H4 (cell line): ENCODE measurements at regions not wholly inside any gene's neighbourhood (a gene's known extent, or its start where the extent isn't known, plus 50 kb on each side); places are given as distances from the start of the nearest gene placed in this dataset.

ENCODE experiments used
- DNase-seq: peaks from one replicate; pipeline ENCODE4 v3.0.0-alpha.2; 2015; ENCODE audit warnings: low spot score

DNA sequence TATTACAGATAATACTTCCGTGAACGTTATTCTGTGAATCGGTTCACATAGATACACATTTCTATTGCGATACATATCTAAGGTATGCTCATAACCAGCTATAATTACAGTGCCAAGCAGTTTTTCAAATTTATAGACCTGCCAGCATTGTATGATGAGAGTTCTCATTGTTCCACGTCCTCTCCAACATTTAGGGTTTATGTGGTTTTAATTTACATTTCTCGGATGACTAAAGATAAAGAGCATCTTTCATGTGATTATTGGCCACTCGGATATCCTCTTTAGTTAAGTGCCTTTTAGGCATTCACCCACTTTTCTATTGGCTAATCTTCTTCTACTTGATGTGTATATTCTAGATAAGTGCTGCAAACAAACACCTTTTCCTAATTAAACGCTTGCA, 134.7 kb upstream of the CCDC54 start:
- no peak for DNase-seq

DNA sequence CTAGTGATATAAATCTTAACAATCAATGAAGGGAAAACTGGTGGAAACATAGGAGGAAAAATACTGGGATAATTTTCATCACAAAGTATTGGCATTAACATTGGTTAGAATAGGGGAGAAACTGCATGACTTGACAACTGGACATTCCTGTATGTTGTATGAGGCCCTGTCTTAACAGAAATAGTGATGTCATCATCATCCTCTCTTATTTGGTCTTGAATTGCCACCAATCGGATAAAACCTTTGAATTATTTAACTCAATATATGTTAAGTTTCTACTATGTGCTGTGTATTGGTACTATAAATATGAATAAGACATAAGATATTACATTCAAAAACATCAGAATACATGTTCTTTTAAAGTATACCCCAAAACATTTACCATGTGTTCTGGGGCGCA, 130.1 kb upstream of the CCDC54 start:
- no peak for DNase-seq

DNA sequence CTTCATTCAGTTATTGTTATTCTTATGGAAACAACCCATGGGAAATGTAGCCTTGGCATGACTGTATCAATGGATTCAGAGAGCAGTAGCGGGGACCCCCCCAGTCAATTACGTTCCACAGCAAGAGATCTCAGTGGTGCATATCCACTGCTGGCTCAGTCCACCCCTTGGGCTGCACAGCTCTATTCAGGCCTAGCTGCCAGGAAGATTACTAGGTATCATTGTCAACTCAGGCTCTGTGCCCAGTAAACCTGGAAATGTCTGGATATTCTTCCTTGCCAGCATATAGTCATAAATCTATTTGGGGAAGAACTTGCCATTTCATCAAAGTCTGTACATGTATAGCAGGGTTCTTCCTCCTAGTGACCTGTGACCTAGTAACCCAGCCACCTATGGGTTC, 128.1 kb upstream of the CCDC54 start:
- no peak for DNase-seq

DNA sequence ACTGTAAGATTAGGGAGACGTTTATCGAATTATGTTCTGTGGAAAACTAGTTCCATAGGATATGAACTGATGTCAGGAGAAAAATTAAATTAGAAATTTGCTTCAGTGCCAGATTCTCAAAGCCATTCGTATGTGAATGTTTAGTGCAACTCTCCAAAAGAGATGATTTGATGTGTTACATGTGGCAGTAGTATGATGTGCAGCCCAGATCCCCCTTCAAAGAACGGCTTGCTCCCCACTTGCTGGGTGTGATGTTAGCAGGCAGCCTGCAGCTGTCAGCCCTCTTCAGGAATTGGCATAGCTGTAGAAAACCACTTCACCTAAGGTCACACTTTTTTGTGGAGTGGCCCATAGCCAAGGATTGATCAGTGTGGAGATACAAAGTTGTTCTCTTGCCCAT, 127.0 kb upstream of the CCDC54 start:
- DNase-seq: no peak

DNA sequence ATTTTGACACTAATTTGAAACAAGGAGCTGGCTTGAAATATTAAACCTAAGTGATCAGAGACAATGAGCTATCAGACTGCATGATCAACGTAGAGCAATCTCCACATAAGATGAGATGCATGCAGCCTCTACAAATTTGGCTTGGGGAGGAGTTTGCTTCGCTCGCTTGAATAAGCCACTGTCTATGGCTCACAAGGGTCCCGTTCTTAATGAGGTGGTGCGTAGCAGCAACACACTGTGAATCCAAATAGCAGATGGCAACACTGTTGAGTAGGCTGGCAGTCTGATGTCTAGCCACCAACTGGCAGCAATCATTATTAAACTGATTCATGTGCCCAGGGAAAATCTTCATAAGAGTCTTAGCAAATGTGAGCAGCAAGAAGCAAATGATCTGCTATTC, 125.4 kb upstream of the CCDC54 start:
- DNase-seq: no peak

DNA sequence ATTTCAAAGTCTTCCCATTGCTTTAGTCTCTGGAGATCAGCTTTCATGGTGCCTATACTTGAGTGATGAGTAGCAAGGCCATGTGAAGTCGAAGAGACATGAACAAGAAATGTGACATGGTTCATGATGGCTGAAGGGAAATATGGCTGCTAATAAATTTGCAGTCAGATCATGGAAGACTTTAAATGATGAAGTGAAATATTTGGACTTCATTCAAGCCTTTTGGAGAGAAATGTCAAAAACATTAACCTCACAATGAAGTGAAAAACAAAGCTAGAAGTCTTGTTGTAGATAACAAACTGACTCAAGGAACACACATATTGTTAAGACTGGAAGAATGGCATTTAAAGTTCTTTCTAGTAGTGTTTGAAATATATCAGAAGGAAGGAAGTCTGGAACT, 120.3 kb upstream of the CCDC54 start:
- DNase-seq: no peak

DNA sequence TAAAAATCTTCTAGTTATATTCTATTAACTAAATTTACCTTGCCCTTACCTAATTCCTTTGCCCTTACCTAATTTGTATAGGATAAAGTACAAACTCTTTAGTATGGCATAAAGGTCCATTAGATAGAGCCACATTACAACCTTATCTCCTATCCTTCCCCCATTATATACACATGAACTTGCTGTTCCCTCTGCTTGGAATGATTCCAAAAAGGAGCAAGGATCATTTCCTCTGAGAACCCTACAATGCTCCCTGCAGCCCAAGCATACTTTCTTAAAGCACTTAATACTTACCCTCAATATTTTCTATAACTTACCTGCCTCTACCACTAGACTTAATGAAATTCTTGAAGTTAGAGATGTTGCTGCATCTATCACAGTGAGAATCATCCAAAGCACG, 118.9 kb upstream of the CCDC54 start:
- DNase-seq: no peak

DNA sequence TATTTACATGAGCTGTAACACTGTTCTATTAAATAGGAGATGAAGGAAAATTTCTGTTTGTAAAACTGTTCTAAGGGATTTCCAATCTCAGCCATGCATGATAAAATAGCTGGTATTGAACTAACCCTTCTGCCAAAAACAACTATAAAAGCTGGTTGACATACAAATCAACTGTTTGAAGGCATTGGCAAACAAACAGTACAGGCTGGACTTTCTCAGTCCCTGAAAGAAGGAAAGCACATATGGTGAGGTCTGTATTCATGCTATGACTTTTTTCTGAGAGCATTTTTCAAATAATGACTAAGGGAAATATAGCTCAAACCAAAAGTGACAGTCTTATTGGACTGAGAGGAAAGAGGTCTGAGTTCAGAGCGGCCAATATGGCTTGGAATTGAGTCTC, 117.0 kb upstream of the CCDC54 start:
- no peak for DNase-seq

DNA sequence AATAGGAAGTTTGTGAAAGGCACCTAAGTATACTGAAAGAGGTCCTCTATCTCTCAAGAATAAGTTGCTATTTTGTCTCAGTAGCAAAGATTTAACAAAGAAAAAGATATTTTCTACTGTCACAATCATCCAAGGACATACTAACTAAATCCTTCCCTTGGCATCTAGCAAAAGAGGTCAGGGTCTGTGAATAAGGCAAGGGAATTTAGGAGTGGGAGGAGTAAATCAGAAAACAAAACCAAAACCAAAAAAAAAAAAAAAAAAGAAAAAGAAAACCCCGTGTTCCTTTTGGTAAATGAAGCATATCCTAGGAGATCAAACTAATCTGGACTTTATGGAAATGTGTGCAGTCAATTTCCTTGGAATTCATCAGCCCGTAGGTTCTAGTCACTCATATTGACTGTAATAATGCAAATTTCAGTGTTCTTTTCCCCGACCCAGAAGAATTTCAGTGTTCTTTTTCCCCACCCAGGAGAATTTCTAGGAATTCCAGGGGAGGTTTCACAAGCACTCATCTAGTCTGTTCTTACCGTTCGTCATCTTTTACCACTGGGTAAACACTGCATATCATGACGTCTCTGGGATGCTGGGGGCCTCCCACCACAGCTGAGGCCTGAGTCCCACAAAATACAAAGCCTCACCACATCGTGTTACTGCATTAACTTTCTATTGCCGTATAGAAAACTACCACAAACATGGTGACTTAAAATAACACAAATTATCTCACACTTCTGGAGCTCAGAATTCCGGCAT, 113.8 kb upstream of the CCDC54 start:
- DNase-seq: peak; percentile 37

DNA sequence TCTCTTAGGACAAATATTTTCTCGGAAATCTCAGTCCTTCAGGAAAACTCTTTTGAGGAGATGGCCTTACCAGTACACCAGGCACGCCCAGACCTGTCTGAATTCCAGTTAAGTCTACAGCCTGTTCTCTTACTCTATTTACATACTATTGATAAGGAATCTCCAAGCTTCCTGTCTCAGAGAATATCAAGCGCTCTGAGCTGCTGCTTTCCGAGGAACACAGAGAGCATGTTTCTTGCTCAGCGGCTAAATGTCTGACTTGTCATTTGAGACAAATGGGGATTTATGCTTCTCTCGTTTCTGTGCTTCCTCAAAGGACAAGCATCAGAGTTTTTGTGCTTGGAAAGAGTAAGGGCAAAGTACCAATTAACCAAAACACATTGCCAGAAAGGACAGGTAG, 112.4 kb upstream of the CCDC54 start:
- DNase-seq: no peak

DNA sequence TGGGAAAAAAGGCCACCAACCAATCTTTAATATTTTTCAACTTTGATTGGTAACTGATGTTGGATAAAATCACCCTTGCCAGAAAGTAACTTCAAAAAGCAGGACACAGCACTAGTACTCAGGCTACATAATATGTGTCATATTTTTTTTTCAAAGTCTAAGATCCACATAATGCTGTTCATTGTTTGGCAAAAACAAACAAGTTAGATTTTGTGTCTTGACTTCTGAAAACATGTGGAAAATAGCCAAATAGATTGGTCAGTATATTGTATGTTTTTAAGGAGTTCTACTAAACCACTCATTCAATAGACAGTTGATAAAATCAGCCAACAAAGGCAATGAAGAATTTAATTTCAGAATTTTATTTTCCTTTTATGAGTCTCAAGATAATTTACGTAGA, 111.7 kb upstream of the CCDC54 start:
- DNase-seq: no peak

DNA sequence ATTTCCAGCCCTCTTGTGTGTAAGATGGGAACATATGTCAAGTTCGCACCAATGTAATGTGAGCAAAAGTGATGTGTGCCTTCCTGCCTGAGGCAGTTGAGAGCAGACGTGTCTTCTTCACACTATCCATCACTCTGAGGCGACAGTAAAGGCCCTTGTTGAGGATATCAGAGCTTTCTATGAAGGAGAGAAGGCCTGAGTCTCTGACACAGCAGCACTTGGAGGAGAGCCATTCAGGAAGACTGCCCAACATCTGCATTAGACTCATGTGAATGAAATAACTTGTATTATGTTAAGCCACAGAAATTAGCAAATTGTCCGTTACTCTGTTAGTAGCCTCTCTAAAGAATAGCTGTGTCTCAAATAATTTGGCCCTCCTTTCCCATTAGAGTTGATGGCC, 108.8 kb upstream of the CCDC54 start:
- no peak for DNase-seq

DNA sequence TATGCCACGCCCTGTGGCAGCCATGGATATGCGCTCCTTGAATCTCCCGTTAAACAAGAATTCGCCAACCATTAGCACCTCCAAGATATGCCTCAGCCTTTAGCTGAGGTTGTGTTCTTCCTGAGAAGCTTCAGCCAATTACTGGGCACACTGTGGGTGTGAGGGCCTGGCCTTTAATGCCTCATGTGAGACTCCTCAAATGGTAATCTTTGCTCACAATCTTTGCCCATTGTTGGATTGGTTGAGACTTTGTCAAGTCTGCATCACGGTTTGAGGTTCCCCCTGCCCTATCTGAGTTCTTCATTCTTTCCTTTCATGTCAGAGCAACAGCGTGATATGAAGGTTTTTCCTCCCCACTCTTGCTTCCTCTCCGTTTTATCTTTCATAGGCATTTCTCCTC, 108.1 kb upstream of the CCDC54 start:
- no peak for DNase-seq

DNA sequence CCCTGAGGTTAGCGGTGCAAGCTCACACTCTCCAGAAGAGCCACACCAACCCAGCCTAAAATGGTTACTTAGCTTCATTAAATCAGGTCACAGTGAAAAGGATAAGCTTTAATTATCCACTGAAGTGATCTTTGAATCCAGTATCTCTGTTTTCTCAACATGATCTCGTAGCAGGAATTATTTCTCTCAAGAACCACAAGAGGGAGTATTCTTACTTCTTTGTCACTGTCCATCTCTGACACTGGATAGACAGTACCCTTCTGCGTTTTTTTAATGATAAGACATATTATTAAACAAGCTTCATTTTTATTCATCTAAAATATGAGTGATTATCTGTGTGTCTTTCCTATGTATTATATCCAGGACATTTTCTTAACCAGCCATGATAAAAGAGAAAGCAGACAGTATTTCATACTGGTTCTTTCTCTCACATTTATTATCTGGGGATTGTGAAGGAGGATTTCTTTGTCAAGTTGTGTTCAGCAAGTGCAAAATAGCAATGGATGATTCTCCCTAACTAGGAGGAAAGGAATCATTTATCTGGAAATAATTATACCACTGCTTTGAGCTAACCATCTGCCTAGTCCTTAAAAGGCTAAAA, 105.4 kb upstream of the CCDC54 start:
- DNase-seq: peak; percentile 63

DNA sequence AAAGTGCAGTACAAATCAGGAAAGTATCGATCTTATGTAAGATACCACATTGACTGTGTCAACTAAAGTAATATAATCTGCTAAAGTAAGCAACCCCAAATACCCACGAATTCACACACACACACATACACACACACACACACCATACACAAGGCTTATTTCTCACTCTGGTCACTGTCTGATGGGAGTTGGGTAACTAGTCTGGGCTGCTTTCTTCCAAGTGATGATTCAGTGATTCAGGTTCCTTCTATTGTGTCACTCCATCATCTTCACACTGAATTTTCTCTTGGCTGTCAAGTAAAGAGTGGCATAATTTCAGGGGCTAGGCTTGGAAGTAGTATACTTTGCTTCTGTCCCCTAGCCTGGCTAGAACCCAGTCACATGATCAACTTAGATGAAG, 104.8 kb upstream of the CCDC54 start:
- no peak for DNase-seq

DNA sequence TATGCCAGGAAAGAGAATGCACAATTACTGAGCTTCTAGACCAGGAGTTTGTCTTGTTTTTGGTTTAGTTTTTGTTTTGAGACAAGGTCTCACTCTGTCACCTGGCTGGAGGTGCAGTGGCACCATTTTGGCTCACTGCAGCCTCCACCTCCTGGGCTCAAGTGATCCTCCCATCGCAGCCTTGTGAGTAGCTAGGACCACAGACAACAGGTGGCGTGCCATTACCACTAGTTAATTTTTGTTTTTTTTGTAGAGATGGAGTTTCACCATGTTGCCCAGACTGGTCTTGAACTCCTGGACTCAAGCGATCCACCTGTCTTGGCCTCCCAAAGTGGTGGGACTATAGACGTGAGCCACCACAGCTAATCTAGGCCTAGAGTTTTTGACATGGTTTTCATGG, 104.4 kb upstream of the CCDC54 start:
- no peak for DNase-seq

DNA sequence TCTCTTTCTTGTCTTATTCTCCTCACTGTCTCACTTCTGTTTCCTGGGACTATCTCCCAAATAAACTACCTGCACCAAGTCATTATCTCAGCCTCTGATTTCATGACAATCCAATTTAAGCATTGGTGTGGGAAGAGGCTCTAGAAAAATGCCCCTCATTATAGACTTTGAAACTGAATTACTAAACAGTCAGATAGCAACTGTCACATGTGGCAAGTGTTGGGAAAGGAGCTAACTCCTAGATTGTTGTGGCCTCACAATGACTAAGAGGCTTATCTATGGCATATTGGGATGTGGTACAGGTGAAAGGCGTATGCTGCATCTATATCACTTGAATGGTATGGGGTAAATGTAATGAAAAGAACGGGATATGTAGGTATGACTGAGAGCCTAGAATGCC, 103.5 kb upstream of the CCDC54 start:
- no peak for DNase-seq

DNA sequence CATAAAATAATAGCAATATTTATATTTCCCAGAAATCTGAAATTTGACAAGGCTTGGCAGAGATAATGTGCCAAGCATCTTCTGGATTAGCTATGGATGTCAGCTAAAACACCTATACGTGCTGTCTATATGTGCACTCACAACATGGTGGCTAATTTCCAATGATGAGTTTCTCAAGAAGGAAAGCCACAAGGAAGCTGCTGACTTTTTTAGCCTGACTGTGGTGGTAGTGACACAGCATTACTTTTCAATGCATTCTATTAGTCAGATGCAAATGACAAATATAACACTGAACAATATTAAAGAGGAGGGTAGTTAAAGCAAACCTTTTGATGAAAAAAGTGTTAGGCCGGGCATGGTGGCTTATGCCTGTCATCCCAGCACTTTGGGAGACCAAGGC, 101.7 kb upstream of the CCDC54 start:
- DNase-seq: no peak

DNA sequence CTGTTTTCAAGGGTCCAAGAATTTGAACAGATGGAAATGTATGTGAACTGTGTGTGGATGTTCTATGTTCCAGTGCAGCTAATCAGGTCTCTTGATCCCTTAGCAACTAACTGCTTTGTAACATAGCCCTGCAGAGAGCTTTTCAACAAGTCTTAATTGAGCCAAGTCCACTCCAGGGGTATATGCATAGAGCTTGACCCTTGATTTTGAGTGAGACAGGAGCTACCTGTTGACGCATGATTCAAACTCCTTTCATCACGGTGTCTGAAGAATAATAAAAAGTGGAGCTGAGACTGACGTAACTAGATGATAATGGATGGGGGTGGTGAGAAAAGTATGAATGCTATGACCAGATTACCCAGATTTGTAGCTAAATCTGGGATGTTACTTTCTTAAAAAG, 93.3 kb upstream of the CCDC54 start:
- DNase-seq: no peak

DNA sequence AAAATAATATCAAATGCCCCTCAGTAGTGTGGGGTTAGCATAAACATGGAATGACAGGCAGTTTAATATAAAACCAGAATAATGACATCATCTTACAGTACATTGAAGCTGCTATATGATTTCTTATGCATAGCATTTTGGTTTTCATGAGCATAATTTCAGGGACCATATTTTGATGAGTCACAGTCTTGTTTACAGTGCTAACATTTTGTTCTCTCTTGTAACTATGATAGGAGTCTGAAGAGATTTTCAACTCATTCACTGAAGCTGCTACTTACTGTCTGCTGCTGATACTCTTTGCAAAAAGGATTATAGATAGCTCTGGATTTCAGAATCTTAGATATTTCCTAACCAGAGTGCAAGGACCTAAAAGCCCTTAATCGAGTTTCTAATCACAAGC, 92.6 kb upstream of the CCDC54 start:
- no peak for DNase-seq

DNA sequence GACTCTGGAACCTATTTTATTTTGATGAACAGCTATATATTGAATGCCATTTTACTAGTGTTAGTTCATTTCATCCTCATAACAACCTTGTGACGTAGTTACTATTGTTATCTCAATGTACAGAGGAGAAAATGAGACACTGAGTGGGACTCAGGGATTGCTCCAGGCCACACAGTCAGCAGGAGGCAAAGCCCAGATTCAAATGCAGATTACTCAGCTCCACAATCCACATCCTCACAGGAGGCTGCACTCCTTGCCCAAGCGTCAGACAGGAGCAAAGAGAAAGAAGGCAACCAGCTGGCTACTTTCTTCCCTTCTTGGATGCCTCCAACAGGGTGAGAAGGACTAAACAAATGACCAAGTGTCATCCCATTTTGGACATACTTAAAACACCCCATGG, 92.0 kb upstream of the CCDC54 start:
- DNase-seq: peak; percentile 25

DNA sequence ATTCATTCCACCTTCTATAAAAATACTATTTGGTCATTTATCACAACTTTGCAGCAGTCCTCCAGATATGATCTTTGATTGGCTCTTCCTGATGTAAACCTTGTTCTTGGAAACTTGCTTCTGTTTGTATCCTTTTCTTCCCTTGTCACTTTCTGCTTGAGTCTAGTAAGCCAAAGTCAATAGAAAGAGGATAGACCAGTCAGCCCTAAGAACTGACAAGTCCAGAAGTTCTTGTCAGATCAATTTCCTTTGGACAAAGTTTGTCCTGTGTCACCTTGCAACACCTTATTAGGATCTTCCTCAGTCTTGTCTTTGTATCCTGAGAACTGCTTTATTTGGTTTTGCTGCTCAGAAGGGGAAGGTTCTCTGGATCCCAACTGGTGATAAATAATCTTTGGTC, 87.9 kb upstream of the CCDC54 start:
- DNase-seq: no peak

DNA sequence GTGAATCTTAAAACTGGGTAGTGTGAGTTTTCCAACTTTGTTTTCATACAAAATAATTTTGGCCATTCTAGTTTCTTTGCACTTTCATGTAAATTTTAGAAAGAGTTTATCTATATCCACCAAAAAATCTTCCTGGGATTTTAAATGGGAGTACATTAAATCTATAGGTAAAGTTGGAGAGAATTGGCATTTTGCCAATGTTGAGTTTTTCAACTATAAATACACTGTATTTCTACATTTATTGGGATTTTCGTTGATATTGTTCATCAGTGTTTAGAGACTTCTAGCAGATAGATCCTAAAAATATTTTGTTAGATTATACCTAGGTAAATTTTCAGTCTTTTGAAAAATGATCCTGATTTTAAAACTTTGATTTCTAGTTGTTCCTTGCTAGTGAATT, 83.1 kb upstream of the CCDC54 start:
- no peak for DNase-seq

DNA sequence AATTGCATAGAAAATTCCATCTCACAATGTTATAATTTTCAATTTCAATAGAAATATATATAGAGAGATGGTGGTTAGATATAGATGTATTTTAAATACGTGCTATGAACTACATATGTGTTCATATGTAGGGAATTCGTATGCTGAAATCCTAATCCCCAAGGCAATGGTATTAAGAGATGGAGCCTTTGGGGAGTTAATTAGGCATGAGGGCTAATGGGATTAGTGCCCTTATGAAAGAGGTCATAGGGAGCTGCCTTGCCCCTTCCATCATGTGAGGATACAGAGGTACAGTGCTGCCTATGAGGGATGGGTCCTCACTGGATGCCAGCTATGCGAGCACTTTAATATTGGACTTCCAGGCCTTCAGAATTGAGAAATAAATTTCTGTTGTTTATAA, 79.6 kb upstream of the CCDC54 start:
- DNase-seq: no peak
